ELR (cell line): ENCODE measurements at regions not wholly inside any gene's neighbourhood (a gene's known extent, or its start where the extent isn't known, plus 50 kb on each side); places are given as distances from the start of the nearest gene placed in this dataset.

Experiments
- DNase-seq: peaks from one replicate; pipeline ENCODE4 v3.0.0-alpha.2; 2015; ENCODE audit warnings: low read depth

DNA sequence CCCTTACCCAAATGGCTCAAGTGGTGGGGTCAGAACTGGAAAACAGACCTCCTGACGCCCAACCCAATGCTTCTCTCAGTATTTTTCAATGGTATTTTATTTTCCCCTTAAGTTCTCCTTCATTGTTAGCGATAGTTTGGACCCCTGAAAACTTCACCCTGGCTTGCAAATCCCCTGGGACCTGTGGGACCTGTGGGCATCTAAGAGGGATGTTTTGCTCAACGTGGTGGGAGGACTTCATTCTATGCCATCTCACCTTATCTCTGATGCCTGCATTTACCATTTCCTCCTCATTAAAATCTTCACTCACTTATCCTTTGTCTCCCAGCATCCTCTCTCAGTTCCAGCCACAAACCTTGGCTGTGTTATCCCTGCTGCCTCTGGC lies 59.4 kb upstream of the GZMB start:
- no peak for DNase-seq

- DNase-seq: no peak
Measured at GRCh38 chr14:24692382-24693352, 58.7 kb upstream of the GZMB start.

DNA sequence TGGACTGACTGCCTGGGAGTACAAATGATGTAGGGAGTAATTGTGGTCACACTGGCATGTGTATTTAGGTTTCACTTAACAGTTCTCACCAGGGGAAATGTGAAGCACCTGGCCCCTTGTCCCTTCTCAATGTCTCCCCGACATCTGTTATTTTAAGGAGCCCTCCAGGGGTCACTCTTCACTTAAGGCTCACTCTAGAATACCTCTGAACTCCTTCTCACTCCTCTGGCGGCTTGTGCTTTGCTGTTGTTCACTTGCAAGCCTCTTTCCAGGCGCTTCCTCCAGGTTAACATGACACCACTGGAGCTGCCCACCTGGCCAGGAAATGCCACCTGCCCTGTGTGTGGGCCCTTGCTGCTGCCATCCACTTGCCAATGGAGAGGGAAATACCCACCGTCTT lies 56.5 kb upstream of the GZMB start:
- DNase-seq: no peak

GRCh38 chr14:24688030-24688658 lies 54.2 kb upstream of the GZMB start:
- DNase-seq: no peak
